ENCODE measurements at regions not wholly inside any gene's neighbourhood (a gene's known extent, or its start where the extent isn't known, plus 50 kb on each side); places are given as distances from the start of the nearest gene placed in this dataset.

- WGBS, 2 donors: 87 to 90% methylated on average over 10 of the region's 10 CpGs
- TF ChIP-seq POLR2A (IDR thresholded peaks at IDR 0.05): no peak
- TF ChIP-seq CTCF (IDR thresholded peaks at IDR 0.05): no peak
- Histone ChIP-seq H3K9me3 (no peaks in the 10 kb centered on the region), H3K4me1 (peaks cover 4% of the 10 kb centered on the region), H3K4me3 (no peak overlapping the region), H3K27ac (no peak overlapping the region), H3K36me3 (ENCODE audit: low read depth, missing control alignments) (no peaks in the 10 kb centered on the region), H3K27me3 (no peaks in the 10 kb centered on the region)
- no peak for DNase-seq
- intact Hi-C loops (cut with DNase I; ENCODE audit: low total_unique reads): no loop called here
Measured at GRCh38 chr6:90401933-90402830, 105.5 kb upstream of the BACH2 start.

GRCh38 chr6:90399970-90400369 is 103.3 kb upstream of the BACH2 start:
- Histone ChIP-seq H3K4me3 (no peak overlapping the region), H3K4me1 (peaks cover 4% of the 10 kb centered on the region), H3K9me3 (no peaks in the 10 kb centered on the region), H3K36me3 (ENCODE audit: low read depth, missing control alignments) (no peaks in the 10 kb centered on the region), H3K27ac (no peak overlapping the region), H3K27me3 (no peaks in the 10 kb centered on the region)
- TF ChIP-seq CTCF (IDR thresholded peaks at IDR 0.05) (no peak), POLR2A (IDR thresholded peaks at IDR 0.05) (no peak)
- no peak for DNase-seq
- intact Hi-C loops (cut with DNase I; ENCODE audit: low total_unique reads): no loop called here
- 60 to 77% methylated on average over 12 of the region's 12 CpGs for WGBS, 2 donors

GRCh38 chr6:90397929-90398674 is 101.5 kb upstream of the BACH2 start:
- Histone ChIP-seq H3K27me3 (no peaks in the 10 kb centered on the region), H3K4me1 (no peaks in the 10 kb centered on the region), H3K36me3 (ENCODE audit: low read depth, missing control alignments) (no peaks in the 10 kb centered on the region), H3K27ac (no peak overlapping the region), H3K4me3 (no peak overlapping the region), H3K9me3 (no peaks in the 10 kb centered on the region)
- DNase-seq: no peak
- intact Hi-C loops (cut with DNase I; ENCODE audit: low total_unique reads): no loop called here
- WGBS, 2 donors: 74 to 79% methylated on average over 5 of the region's 5 CpGs
- TF ChIP-seq POLR2A (IDR thresholded peaks at IDR 0.05) (no peak), CTCF (IDR thresholded peaks at IDR 0.05) (no peak)

GRCh38 chr6:90397047-90397446 is 100.4 kb upstream of the BACH2 start:
- DNase-seq: no peak
- H3K27me3 ChIP-seq: no peaks in the 10 kb centered on the region
- 70 to 84% methylated on average over 4 of the region's 4 CpGs for WGBS, 2 donors
- no peaks in the 10 kb centered on the region for H3K9me3 ChIP-seq
- no peak overlapping the region for H3K27ac ChIP-seq
- intact Hi-C loops (cut with DNase I; ENCODE audit: low total_unique reads): no loop called here
- no peaks in the 10 kb centered on the region for H3K36me3 ChIP-seq (ENCODE audit: low read depth, missing control alignments)
- TF ChIP-seq POLR2A (IDR thresholded peaks at IDR 0.05) (no peak), CTCF (IDR thresholded peaks at IDR 0.05) (no peak)
- H3K4me1 ChIP-seq: no peaks in the 10 kb centered on the region
- no peak overlapping the region for H3K4me3 ChIP-seq
